ENCODE measurements at regions not wholly inside any gene's neighbourhood (a gene's known extent, or its start where the extent isn't known, plus 50 kb on each side); places are given as distances from the start of the nearest gene placed in this dataset.
"Not testable (repeated sequence)": the region's sequence is repeated elsewhere in the genome, so short reads cannot be mapped to it uniquely, and the experiment has no call there.

DNA sequence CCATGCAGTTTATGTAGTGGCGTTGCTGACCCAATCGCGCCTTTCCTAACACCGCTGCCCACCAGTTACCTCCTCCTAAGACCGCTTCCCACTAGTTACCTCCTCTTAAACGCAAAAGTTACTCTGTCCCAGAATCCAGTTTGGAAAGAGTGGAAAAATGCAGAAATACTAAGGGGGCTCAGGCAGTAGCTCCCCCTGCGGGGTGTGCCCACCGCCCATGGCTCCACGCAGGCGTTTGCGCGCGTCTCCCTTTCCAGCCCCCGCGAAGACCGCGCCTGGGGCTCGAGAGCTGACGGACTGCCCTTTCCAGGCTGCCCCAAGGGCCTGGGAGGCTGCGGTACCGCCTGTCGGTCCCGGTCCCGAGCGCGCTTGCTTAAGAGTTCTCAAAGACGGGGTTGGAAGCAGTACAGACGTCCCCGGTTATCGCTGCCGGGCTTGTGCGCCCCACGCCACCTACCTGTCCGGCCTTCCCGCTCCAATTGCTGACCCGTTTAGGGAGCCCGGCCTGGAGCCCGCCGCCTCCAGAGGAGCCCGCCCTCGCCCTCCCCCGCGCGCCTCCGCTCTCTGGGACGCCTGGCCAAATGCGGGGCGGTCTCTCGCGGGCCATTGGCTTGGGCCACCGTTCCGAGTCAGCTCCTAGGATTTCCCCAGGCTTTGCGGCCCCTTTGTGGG lies 414.1 kb upstream of the ESRRG start:
- DNase-seq (ENCODE audit: low read depth): no peak

DNA sequence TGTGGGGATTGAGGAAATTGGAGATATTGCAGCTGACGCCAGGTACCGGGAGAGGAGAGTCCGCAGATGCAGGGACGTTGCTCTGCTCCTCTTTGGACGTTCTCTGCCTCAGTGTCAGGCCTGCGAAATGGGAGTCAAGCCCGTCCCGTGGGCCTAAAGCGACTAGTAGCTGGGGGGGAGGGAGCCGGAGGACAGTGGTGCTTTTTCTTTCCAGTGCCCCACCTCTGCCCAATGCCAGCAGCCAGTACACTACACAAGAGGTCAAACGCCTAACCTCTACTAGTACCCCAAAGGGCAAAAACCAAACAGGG lies 413.6 kb upstream of the ESRRG start:
- no peak for DNase-seq (ENCODE audit: low read depth)

DNA sequence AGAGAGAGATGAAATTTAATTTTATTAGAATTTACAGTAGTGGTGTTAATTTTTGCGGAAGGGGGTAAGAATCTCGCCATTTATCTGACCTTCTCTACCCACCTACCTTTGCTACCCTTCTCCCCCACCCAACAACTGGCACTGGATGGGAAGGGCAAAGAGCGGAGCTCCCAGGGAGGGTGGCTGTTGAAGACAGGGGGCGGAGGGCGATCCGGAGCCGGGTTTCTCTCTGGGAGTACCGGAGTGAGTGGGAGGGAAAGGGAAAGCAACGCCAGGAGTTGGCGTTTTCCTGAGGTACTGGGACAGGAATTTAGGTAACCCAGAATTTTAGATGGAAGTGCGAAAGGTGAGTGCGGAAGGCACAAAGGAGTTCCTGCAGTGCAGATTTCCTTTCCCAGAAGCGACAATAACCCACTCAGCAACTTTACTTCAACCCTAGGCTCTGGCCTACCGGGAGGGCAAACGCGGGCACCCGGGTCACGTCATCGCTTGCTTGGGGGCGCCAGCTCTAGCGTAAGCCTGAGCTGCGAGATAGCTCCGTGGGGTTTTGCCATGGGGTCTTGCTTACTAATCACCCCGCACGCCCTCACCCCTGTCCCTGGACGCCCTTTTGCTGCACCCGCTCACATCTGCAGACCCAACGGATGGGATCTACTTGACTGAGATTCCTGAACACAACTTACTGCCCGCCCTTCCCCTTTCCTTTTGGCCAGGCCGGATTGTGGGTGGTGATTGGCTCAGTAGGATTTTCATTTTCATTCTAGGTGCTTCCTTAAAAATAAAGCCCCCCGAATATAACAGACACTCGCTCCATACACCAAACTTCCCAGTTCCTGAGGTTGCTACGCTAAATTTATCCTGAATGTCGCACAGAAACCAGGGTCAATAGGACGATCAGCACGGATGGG lies 413.0 kb upstream of the ESRRG start:
- no peak for DNase-seq (ENCODE audit: low read depth)

DNA sequence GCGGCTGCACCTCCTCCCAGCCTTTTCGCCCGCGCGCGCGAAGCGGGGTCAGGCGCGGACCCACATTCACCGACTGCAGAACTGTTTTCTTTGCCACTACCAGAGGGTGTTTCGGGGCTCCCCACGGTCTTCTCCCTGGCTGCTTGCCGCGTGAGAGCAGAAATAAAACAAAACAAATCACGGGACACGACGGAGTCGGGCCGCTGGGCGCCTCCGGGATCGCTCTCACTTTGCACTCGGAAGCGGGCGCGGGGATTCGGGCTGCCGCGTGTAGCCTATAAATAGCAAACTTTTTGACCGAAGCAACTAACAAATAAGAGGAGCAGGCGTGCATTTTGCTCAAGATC lies 412.3 kb upstream of the ESRRG start:
- DNase-seq (ENCODE audit: low read depth): peak; percentile 6

DNA sequence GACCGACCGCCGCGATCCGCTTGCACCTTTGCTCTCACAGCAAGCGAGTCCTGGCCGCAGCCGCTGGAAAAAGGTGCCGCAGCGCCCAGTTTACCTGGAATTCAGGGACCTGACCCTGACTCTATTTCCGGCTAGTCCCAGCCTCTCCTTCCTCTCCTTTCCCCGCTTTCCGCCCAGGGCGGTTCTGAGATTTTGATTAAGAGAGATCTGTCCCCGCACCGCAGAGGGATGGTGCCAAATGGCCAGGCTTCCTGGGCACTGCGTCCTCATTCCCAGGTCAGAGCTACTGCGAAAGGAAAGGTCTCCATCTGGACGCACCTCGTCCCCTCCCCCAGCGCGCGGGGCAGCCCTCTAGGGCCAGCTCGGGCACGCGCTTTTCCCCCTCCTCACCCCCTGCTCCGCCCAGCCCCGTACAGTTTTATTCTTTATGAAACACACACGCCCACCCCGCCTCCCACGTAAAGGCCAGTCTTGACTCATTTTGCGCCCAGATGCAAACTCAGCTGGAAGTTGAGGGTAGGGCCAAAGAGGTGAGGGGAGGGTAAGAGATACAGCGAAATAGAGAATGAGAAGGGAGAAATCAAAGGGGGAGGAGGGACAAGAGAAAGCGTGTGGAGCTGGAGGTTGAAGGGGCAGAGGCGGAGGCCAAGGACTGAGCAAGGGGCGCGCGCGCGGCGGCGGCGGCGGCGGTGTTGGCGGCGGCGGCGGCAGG lies 411.8 kb upstream of the ESRRG start:
- DNase-seq (ENCODE audit: low read depth): peak; percentile 2

DNA sequence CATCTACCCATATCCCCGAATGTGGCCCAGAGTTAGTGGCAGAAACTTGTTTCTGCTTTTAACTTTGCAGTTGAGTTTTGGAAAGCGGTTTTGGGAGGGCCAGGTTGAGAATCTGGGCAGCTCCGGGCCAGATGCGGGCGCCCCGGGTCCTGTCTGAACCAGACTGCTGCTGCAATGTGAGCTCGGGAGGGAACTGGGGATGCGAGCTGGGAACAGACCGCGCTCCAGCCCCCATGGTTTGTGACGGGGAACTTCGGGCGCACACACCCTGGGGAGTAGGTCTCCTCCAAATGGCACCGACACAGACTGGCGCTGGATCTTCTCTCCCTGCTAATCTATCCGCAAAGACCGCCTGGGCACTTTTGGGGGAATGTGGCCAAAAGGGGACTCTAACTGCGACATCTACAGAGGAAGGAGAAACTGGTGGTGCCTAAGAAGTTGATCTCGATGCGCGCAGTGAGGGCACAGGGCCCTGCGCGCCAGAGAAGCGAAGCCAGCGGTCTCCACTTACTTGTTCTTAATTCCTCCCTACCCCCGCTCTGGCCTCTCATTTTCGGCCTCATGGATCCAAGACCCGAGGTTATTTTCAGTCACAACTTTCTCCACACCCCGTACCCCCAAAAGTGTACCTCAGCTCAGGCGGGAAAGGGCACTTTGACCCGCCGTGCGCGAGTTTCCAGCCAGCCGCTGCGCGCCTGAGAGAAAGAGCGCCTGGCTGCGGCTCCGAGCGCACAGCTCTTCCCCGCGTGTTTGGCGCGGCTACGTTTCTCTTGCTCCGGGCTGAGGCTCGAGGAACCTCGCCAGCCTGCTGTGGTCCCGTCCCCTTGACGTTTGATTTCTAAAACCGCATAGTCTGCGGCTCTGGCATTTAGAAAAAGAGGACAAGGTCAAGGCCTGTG lies 411.0 kb upstream of the ESRRG start:
- DNase-seq (ENCODE audit: low read depth): peak; percentile 20

DNA sequence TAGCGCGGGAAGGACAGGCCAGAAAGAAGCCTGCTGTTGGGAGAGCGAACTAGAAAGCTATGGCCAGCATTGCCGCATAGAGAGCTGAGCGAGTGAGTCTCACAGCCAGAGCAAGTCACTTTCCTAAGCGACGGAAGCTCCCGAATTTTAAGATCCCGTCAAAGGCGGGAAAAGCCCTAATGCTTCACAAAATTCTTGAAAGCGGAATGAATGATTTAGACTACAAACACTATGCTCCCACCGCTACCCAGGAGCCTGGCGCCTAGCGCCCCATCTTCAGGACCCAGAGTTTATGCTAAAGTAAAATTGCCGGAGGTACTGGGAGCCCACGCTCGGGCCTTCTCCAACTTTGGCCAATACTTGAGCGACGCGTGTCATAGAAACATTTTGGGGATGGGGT lies 409.9 kb upstream of the ESRRG start:
- no peak for DNase-seq (ENCODE audit: low read depth)

DNA sequence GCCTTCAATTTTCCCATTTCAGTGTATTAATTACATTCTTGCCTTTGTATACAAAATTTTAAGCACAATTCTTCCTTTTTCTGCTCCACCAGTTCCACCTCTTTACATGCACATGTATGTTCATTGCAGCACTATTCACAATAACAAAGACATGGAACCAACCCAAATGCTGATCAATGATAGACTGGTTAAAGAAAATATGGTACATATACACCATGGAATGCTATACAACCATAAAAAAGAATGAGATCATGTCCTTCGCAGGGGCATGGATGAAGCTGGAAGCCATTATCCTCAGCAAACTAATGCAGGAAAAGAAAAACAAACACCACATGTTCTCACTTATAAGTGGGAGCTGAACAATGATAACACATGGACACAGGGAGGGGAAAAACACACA lies 400.1 kb upstream of the ESRRG start:
- not testable (repeated sequence) for DNase-seq (ENCODE audit: low read depth)

DNA sequence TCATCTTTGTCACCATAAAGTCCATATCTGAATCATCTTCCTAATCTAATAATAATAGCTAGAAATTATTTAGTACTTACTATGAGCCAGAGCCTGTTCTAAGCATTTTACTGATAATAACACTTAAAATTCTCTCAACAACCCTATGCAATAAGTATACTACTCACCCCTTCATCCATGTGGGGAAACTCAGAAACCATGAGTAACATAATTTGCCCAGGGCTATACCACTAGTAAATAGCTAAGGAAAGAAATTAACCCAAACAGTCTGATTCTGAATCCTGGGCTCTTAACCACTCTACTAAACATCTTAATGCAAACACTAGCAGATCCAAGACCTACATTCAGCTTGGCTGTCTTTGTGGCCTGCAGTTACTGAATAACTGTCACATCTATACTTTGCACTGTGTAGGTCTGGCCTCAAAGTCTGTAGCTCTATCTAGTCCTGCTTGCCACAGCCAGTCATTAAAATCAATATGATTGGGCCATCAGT lies 394.8 kb upstream of the ESRRG start:
- DNase-seq (ENCODE audit: low read depth): no peak

DNA sequence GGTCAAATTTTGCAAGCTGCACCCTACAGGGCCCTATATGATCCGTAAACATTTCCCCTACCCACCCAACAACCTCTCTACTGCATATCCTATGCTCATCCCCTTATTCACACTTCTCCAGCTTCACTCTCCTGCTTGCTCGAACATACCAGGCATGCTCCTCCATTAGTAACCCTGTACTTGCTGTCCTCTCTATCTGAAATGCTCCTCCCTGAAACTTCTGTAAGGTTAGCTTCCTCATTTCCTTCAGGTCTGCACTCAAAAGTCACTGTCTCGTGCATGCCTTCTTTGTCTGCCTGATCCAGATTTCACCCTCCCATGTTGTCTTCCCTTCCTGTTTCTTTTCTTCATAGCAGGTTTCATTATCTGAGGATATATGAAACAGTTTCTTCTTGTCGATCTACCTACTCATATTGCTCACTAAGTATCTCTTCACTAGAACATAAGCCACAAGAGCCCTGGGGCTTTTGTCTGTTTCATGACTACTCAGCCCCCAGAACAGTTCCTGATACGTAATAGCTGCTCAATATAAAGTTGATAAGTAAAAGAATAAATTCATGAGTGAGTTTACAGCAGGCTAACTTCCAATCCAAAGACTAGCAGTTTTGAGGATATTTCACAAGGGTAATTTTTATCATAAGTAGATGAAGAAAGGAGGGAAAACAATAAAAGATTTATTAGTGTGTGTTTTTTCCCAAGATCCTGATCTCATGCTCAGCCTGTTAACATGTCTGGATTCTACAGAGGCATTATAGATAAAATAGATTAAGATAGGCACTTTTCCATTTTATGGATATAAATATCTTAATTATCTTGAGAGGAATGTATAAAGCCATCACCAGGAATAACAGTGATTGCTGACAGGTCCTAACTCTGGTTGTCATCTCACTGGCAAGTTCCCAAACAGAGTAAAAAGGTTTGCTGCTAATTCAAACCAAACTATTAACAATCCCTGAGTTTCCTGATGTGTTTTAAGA lies 392.5 kb upstream of the ESRRG start:
- no peak for DNase-seq (ENCODE audit: low read depth)

DNA sequence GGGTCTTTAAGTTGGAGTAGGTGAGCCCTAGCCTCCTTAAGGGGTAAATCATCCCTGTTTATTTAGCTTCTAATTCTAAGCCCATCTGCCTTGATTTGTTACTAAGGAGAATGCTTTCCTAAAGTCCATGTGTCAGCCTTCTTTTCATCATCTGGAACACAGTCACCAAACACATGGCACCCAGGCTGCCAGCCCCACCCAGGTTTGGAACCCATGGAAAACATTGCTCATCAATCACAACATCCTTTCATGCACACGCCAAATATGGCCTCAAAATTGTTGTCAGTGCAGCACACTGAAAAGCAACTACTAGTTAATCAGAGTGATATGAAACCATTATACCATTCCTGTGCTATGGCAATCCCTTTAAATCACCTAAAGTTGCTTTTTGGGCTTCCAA lies 386.7 kb upstream of the ESRRG start:
- DNase-seq (ENCODE audit: low read depth): no peak

DNA sequence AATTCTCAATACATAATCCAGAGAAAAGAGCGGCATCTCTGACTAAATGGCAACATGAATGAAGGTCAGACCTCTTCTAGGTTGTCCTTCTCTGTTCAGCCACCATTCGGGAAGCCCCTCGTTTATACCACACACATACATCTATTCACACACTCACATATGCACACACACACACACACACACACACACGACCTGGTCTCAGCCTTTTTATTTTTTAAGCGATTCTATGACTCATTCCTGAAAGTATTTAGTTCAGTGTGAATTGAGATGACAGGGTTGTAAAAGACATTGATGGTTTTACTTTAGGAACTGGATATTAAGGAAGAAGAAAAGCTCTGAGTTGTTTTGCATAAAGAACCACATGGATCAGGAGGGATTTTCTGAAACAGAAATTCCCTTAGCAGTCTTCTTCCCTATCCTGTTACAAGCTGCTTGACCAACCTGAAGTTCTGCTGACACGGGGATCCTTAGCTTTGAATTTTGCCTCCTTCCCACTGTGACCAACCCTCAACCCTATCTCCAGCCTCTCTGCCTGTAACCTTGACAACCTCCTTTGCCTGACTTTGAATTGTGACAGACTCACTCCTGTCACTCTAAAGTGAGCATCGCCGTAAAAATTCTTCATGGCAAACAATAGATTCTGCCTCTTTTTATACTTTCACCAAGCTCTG lies 383.1 kb upstream of the ESRRG start:
- DNase-seq (ENCODE audit: low read depth): no peak

DNA sequence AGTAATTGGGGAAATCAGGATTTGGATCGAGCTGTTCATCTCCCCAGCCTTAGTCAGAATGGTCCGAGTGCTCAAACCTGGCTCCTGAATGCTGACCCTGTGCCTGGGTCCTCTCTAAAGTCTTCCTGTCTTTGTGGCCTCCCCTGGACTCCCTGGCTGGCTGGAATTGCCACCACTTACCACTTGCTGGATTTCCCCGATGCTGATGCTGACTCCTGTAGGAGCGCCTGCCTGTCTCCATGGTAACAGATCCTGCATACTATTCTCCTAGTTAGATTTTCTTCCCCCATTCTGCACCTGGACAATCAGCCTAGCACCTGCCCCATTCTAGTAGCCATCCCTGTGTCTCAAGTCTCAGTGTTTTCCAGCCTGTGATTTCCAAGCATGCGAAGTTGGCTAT lies 382.2 kb upstream of the ESRRG start:
- DNase-seq (ENCODE audit: low read depth): no peak

DNA sequence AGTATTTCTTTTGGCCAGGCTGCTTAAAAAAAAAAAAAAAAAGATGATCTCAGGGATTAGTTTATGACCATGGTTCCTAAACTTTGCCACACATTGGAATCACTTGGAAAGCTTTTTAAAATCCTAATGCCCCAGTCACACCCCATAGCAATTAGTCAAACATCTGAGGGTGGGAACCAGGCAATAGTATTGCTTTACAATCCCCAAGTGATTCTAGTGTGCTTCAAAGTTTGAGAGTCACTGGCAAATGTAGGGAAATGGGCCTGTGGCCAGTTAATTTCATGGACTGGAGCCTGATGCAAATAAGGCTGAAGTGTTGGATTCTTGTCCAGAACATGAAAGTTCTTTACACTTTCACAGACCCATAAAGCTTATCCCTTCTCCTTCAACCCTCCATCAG lies 374.6 kb upstream of the ESRRG start:
- DNase-seq (ENCODE audit: low read depth): no peak

DNA sequence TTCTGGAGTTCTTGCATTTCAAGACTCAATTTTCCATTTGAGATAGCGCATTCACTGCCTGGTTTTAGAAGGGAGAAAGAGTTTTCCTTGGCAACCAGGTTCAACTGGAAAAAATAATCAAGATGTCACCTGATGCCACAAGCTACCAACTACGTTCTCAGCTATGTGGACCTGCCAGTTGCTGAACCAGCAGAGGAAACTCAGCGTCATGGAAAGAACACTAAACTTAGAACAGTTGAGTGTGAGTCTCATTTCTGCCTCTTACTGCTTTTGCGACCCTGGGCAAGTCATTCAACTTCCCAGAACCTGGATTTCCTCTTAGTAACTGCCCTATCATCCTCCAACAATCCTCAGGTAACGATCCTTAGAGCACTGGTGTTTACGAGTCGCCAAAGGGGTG lies 373.0 kb upstream of the ESRRG start:
- DNase-seq (ENCODE audit: low read depth): no peak

DNA sequence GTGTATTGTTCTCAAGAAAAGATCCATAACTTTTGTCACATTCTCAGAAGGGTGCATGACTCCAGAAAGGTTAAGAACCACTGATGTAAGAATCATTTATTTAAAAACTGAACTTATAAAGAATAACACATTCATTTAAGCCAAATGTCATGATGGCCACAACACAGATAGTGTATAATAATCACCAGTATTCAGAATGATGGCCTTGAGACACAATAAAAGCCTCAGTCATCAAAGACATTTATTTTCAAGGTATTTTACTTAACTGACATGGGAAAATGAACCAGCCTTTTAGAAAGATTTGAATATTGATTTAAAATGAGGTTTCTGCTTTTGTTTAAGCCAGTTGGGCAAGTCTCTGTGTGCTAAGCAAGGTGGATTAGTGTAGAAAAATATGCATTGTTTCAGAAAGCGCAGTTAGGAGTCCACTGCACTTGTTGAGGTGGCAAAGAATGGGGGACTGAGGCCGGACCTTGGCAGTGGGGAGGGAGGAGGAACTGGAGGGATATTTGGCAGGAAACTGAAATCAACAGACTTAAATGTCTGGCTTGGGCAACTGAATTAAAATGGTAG lies 371.9 kb upstream of the ESRRG start:
- no peak for DNase-seq (ENCODE audit: low read depth)

DNA sequence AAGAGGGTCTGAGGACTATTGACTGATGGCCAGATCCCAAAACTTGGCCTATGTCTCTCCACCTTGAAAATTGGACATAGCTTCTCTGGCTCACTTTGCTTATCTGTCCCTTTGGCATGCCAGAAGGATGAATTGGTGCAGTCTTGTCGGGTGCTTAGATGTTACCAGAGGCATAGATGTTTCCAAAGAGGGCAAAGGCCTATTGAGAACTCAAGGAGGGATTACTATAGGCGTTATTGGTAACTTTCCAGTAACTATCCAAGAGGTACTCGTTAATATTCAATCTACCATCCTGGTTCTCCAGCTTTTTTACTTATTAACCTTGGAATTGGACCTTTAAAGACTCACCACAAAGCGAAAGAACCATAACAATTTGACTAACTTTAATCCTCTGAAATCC lies 368.3 kb upstream of the ESRRG start:
- DNase-seq (ENCODE audit: low read depth): no peak

DNA sequence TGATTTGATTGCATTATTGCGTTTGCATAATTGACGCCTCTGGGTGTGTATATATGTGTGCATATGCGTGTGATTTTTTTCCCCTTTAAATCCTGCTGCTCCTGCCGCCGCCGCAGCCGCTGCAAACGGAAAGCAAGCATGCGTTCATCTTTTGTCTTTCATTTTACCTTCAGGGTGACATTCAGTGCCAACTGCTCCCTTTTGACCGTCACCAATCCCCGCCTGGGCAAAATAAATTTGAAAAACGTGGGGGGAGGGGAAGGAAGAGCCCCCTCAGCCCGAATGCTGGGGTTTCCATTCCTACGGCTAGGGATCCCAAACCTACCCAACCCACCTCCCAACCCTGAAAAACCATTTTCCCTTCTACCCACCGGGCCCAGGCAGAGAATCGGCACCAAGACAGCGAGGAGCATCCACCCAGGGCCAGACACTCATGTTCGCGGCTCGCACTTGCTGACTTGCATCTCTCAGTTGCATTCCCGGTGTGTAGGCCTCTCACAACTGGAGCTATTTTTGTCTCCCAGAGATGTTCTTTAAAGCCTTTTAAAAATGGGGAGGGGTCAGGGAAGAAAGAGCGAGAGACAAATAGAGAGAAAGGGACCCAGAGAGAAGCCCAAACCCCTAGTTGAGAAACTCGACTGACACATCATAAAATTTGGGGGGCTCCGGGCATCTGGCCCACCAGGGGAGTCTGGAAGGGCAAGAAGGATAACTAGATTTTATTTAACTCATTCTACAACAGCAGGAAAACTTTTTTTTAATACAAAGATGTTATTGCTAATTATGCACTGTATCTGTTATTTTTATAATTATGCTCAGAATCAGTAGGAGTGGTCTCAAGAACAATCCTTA lies 367.1 kb upstream of the ESRRG start:
- no peak for DNase-seq (ENCODE audit: low read depth)
